Thyroid gland (tissue), 4 donors: ENCODE measurements at regions not wholly inside any gene's neighbourhood (a gene's known extent, or its start where the extent isn't known, plus 50 kb on each side); places are given as distances from the start of the nearest gene placed in this dataset.

ENCODE experiments used
- POLR2A ChIP-seq, 2 donors: fragments of 450-650 bp; IDR thresholded peaks; one replicate each; pipeline ENCODE4 v1.6.1; 2017; ENCODE audit warnings: antibody characterized with exemption in 2 of 2, mild to moderate bottlenecking in 2 of 2, moderate library complexity in 1 of 2
- TF ChIP-seq, protein P1 (sequence below), 6 experiments: fragments of 200-600 bp in 3 of 6; fragments of 450-650 bp in 3 of 6; sonication (generic) in 3 of 6; IDR thresholded peaks; one replicate each; pipeline ENCODE4 v1.5.1; 2016 to 2019; ENCODE audit warnings: antibody characterized with exemption in 6 of 6, mild to moderate bottlenecking in 2 of 6, inconsistent platforms in 1 of 6, moderate library complexity in 1 of 6

DNA sequence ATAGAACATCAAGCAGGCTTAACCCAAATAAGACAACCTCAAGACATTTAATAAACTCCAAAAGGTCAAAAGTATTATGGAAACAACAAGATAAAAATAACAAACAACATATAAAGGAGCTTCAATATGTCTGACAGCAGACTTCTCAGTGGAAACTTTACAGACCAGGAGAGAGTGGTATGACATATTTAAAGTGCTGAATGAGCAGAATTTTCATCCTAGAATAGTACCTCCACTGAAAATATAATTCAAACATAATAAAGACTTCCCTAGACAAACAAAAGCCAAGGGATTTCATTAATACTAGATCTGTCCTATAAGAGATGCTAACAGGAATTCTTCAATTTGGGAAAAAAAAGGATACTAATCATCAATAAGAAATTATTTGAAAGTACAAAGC lies 1005.0 kb downstream of the TMTC2 start:
- TF ChIP-seq, protein P1, sequence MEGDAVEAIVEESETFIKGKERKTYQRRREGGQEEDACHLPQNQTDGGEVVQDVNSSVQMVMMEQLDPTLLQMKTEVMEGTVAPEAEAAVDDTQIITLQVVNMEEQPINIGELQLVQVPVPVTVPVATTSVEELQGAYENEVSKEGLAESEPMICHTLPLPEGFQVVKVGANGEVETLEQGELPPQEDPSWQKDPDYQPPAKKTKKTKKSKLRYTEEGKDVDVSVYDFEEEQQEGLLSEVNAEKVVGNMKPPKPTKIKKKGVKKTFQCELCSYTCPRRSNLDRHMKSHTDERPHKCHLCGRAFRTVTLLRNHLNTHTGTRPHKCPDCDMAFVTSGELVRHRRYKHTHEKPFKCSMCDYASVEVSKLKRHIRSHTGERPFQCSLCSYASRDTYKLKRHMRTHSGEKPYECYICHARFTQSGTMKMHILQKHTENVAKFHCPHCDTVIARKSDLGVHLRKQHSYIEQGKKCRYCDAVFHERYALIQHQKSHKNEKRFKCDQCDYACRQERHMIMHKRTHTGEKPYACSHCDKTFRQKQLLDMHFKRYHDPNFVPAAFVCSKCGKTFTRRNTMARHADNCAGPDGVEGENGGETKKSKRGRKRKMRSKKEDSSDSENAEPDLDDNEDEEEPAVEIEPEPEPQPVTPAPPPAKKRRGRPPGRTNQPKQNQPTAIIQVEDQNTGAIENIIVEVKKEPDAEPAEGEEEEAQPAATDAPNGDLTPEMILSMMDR (IDR thresholded peaks at IDR 0.05), result no peak
- no peak for TF ChIP-seq POLR2A (IDR thresholded peaks at IDR 0.05)
